Adipose tissue (tissue), 3 donors: ENCODE measurements at regions not wholly inside any gene's neighbourhood (a gene's known extent, or its start where the extent isn't known, plus 50 kb on each side); places are given as distances from the start of the nearest gene placed in this dataset.

Experiments used
- H3K27ac ChIP-seq: one replicate; pipeline ENCODE4 v1.5.1; 2013; ENCODE audit warnings: low read depth, low read length
- WGBS, 3 donors: extraction: QIAGEN DNeasy Blood & Tissue Kit; methylation state at CpG; one replicate each; pipeline ENCODE4 v1.1.7; 2013; 5-methylcytosine and 5-hydroxymethylcytosine counted together
- donor health status: healthy with polysubstance abuse.
- donor health status: Bipolar disorder and iron deficiency.
- donor health status: healthy.

- 67 to 83% (median 75%) methylated on average over 14 of the region's 14 CpGs for WGBS, 3 donors
- H3K27ac ChIP-seq = no peak overlapping the region
These were observed 194.0 kb downstream of the IRX1 start for GRCh38 chr5:3789519-3790193.

DNA sequence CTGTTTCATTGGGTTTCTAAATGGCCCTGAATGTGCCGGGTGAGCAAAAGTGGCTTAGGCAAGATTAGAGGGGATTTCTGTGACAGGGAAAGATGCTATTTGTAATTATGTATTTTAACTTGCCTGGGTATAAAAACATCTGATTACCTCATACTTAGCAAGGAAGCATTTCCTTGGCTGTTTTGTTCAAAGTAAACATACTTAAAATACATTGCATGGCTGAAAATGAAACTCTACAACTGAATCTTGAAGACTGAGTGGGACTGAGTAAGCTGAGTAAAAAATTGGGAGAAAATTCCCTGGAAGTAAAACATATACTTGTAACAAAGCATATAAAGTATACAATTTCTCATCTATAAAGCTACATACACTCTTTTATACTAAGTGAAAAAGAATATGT, 197.5 kb downstream of the IRX1 start:
- WGBS, 3 donors = 62 to 85% (median 74%) methylated on average over 1 of the region's 1 CpG
- no peak overlapping the region for H3K27ac ChIP-seq

GRCh38 chr5:3794611-3795010, 199.0 kb downstream of the IRX1 start:
- H3K27ac ChIP-seq = no peak overlapping the region
- 87 to 95% (median 88%) methylated on average over 1 of the region's 1 CpG for WGBS, 3 donors

GRCh38 chr5:3796736-3797135, 201.1 kb downstream of the IRX1 start:
- no peak overlapping the region for H3K27ac ChIP-seq
- 59 to 87% (median 74%) methylated on average over 2 to 3 of the region's 3 CpGs for WGBS, 3 donors

DNA sequence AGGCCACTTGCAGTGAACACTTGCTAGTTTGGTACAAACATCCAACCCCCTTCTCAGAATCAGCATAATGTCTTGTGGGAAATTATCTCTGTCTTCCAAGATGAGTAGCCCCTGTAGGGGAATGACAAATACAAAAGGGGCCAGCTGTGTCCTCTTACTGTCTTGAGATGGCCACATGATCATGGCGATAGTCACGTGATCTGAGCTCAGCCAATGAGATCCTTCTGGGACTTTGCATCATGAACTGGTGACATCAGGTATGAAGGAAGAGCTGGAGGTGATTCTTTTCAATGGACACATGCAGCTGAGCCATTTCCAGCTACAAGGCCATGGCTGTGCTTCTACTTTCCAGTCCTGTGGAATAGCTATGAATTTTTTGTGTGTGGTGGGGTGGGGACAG, 206.3 kb downstream of the IRX1 start:
- 76 to 85% (median 83%) methylated on average over 2 of the region's 2 CpGs for WGBS, 3 donors
- H3K27ac ChIP-seq = no peak overlapping the region

GRCh38 chr5:3809455-3809854, 213.8 kb downstream of the IRX1 start:
- WGBS, 3 donors = 66 to 76% (median 74%) methylated on average over 4 of the region's 4 CpGs
- no peak overlapping the region for H3K27ac ChIP-seq

DNA sequence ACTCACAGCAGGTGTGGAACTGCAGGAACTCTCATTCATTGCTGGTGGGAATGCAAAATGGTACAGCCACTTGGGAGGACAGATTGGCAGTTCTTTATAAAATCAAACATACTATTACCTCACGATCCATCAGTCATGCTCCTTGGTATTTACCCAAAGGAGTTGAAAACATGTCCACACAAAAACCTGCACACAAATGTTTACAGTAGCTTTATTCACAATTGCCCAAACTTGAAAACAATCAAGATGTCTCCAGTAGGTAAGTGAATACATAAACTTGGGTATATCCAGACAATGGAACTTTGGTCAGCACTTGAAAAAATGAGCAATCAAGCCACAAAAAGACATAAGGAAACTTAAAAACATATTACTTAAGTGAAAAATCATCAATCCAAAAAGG, 215.5 kb downstream of the IRX1 start:
- no peak overlapping the region for H3K27ac ChIP-seq
- 72 to 89% (median 86%) methylated on average over 1 of the region's 1 CpG for WGBS, 3 donors

- WGBS, 3 donors = 47 to 70% (median 56%) methylated on average over 6 of the region's 6 CpGs
- H3K27ac ChIP-seq = no peak overlapping the region
These were observed 223.0 kb downstream of the IRX1 start for GRCh38 chr5:3818624-3819023.

GRCh38 chr5:3825531-3826451, 230.2 kb downstream of the IRX1 start:
- H3K27ac ChIP-seq = no peak overlapping the region
- WGBS, 3 donors = 53 to 65% (median 57%) methylated on average over 12 of the region's 12 CpGs

DNA sequence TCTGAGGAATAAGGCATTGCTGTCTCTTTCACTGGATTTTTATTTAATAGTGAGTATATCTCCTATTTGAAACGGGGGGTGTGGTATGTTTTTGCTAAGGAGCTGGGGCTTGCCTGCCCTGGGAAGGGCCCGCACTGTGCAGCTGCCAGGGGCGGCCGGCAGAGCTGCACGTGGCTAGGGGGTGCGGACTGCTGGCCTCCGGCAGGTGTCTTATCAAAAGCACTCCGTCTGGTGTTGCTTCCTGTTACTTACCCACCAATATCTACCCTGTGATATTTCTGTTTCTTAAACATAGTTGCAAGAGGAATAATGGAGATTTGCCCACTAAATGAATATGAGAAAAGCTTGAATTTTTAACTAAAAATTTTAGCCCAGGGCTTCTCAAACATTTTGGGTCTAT, 232.0 kb downstream of the IRX1 start:
- no peak overlapping the region for H3K27ac ChIP-seq
- WGBS, 3 donors = 12 to 27% (median 18%) methylated on average over 8 of the region's 8 CpGs

GRCh38 chr5:3828761-3829160, 233.1 kb downstream of the IRX1 start:
- no peak overlapping the region for H3K27ac ChIP-seq
- WGBS, 3 donors = 78 to 90% (median 83%) methylated on average over 4 of the region's 4 CpGs

DNA sequence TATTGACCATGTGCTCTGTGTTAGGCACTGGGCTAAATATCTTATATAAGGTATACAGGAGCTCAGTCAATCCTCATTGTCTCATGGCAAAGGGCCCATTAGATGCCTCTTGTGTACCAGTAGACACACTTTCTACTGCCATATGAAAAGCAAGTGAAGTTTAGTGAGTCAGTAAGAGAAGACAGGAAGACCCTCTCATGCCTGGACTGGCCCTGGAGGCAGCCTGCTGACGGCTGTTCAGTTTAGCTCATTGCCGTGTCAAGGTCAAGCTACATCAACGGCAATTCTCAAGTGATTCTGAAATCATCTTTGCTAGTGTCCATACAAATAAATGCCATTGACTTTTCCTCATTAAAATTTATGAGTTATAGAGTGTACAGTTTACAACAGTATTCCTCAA, 237.9 kb downstream of the IRX1 start:
- H3K27ac ChIP-seq = no peak overlapping the region

GRCh38 chr5:3835811-3836210, 240.2 kb downstream of the IRX1 start:
- H3K27ac ChIP-seq = no peak overlapping the region
- WGBS, 3 donors = 65 to 78% (median 69%) methylated on average over 8 of the region's 8 CpGs

More for the DNA sequence above, 237.9 kb downstream of the IRX1 start:
- 60 to 83% (median 78%) methylated on average over 3 of the region's 3 CpGs for WGBS, 3 donors

DNA sequence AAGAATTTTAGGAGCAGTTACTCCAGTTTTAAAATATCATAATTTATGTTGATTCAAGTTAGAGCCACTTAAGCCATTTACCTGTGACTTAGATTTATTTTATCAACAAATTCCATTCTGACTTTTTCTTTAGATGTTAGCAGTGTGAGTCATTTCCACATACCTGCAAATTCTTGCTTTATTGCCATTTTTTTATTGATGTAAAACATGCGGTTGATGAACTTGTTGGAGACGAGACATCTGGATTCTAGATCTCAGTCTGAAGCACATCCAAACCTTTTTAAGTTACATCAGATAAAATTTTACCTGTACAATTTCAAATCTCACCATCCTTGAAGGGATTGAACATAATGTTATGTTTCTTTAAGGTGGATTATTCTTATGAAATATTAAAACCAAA, 240.9 kb downstream of the IRX1 start:
- no peak overlapping the region for H3K27ac ChIP-seq
- 52 to 72% (median 67%) methylated on average over 2 of the region's 2 CpGs for WGBS, 3 donors

- no peak overlapping the region for H3K27ac ChIP-seq
- 69 to 77% (median 75%) methylated on average over 4 of the region's 4 CpGs for WGBS, 3 donors
These were observed 241.9 kb downstream of the IRX1 start for GRCh38 chr5:3837506-3837905.

DNA sequence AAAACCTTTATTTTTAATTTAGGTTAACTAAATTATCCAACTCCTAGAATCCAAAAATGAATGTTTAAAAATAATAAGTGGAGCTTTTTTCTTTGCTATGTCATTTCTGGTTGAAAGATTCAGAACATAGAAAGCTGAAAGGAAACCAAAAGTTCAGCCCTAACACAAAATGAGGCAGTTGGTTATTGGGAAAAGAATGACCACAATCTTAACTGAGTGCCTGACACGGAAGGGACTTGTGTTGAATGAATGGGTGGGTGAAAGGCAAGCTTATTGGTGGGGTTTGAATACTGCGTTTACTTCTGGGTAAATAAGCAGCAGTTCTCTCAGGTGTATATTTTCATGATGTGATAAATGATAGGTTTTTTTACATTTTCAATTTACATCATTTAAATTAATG, 243.5 kb downstream of the IRX1 start:
- no peak overlapping the region for H3K27ac ChIP-seq
- 62 to 80% (median 70%) methylated on average over 2 of the region's 2 CpGs for WGBS, 3 donors

- WGBS, 3 donors = 66 to 75% (median 73%) methylated on average over 6 of the region's 6 CpGs
These were observed 247.0 kb downstream of the IRX1 start for GRCh38 chr5:3842591-3842990.

DNA sequence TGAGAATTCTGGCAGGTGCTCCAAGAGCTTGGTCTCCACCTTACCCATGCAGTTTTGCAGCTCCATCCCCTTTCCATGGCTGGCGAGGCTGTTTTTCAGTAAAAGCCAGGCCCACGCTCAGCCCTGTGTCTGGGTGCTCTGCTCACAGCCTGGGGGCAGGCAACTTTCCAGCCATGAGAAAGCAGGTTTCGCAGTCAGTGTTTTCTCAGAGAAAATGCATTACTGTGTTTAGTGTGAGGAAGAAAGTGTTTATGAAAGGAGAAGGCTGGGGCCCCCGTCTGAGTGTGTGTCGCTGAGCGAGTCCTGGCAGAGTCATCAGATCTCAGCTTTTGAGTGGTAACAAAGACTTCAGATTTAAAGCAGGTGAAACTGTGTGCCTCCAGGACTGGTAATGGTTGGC, 248.1 kb downstream of the IRX1 start:
- WGBS, 3 donors = 48 to 75% (median 70%) methylated on average over 6 of the region's 6 CpGs
- no peak overlapping the region for H3K27ac ChIP-seq

More at GRCh38 chr5:3842591-3842990, 247.0 kb downstream of the IRX1 start:
- H3K27ac ChIP-seq = no peak overlapping the region

DNA sequence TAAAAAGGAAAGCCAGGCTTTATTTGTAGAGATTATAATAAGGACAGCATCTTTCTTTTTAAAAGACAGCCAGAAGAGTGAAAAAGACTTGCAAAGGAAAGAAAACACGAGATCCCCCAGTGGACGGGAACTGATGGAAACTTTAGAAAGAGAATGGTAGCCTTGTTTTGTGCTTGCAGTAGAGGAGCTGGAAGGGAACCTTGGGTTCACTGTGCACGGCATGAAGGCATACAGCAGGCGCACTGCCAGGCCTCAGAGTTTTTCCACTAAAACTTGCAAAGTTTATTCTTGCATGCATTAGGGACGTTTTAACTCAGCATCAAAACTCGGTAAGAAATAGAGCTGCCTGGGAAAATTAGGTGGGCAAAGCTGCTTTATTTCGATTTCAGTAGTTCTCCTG, 248.6 kb downstream of the IRX1 start:
- no peak overlapping the region for H3K27ac ChIP-seq
- 80 to 83% (median 81%) methylated on average over 7 of the region's 7 CpGs for WGBS, 3 donors

DNA sequence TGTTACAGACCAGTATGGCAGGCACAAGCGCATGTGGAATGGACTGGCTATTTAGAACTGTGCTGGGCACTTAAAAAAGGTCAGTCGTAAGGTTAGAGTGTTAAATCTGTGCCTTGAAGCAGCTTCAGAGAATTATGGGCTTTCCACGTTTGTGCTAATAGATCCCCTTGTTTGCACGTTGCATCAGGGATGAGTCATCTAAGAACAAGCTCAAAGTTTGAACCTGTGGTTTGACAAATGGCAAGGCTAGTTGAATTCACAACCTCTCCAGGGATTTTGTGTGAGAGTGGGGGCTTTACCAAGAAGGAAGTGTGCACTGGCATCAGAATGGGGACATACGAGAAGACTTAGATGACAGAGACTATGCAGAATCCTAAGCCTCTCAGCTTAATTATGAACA, 249.6 kb downstream of the IRX1 start:
- WGBS, 3 donors = 59 to 90% (median 73%) methylated on average over 5 of the region's 5 CpGs

More for the DNA sequence above, 249.6 kb downstream of the IRX1 start:
- H3K27ac ChIP-seq = no peak overlapping the region
